Keratinocyte (primary cell): ENCODE measurements at regions not wholly inside any gene's neighbourhood (a gene's known extent, or its start where the extent isn't known, plus 50 kb on each side); places are given as distances from the start of the nearest gene placed in this dataset.

Source experiments
- DNase-seq: peaks from one replicate; pipeline ENCODE4 v3.0.0-alpha.2; 2011; ENCODE audit warnings: low read depth, missing footprints, low spot score
- FAIRE-seq: peaks from 2 replicates; lab custom pipeline; 2011; peaks lifted over from hg19 to GRCh38; lab: Jason Lieb, UNC
- H2AFZ ChIP-seq: 2 replicates; pipeline ENCODE4 v1.6.0; 2012; ENCODE audit warnings: low read length, control low read depth, inconsistent platforms; ENCODE audit not compliant: control insufficient read depth
- H3K27ac ChIP-seq: 2 replicates; pipeline ENCODE4 v1.5.1; 2011; ENCODE audit warnings: low read length; ENCODE audit not compliant: control insufficient read depth, insufficient read depth
- H3K27me3 ChIP-seq: 3 replicates; pipeline ENCODE4 v1.6.0; 2011; ENCODE audit warnings: low read length; ENCODE audit not compliant: control insufficient read depth, insufficient read depth; ENCODE audit errors: extremely low read depth
- H3K36me3 ChIP-seq, 2 experiments: 2 replicates in 1 of 2; 3 replicates in 1 of 2; pipeline ENCODE4 v1.5.1; 2011; ENCODE audit warnings: low read length in 2 of 2, mild to moderate bottlenecking in 1 of 2; ENCODE audit not compliant: control insufficient read depth in 2 of 2, insufficient read depth in 2 of 2; ENCODE audit errors: extremely low read depth in 1 of 2
- H3K4me1 ChIP-seq: 3 replicates; pipeline ENCODE4 v1.5.1; 2011; ENCODE audit warnings: low read length; ENCODE audit not compliant: control insufficient read depth, insufficient read depth; ENCODE audit errors: extremely low read depth
- H3K4me2 ChIP-seq: 3 replicates; pipeline ENCODE4 v1.6.0; 2011; ENCODE audit warnings: low read depth, low read length; ENCODE audit not compliant: control insufficient read depth, insufficient read depth; ENCODE audit errors: extremely low read depth
- H3K4me3 ChIP-seq, 3 experiments: fragments of 200-600 bp in 1 of 3; sonication (generic) in 1 of 3; 2 replicates in 2 of 3; 3 replicates in 1 of 3; pipeline ENCODE4 v1.5.1; 2011 to 2016; ENCODE audit warnings: low read length in 3 of 3, mild to moderate bottlenecking in 3 of 3, control low read depth in 2 of 3, inconsistent platforms in 1 of 3, low read depth in 1 of 3, mixed read lengths in 1 of 3, mixed run types in 1 of 3, moderate library complexity in 1 of 3; ENCODE audit not compliant: control insufficient read depth in 2 of 3, insufficient read depth in 2 of 3; ENCODE audit errors: extremely low read depth in 1 of 3
- H3K79me2 ChIP-seq: 2 replicates; pipeline ENCODE4 v1.6.0; 2012; ENCODE audit warnings: low read length; ENCODE audit not compliant: control insufficient read depth, insufficient read depth
- H3K9ac ChIP-seq: 3 replicates; pipeline ENCODE4 v1.6.0; 2011; ENCODE audit warnings: low read length; ENCODE audit not compliant: control insufficient read depth, insufficient read depth; ENCODE audit errors: extremely low read depth
- H3K9me1 ChIP-seq: 3 replicates; pipeline ENCODE4 v1.6.0; 2011; ENCODE audit warnings: low read length; ENCODE audit not compliant: control insufficient read depth, insufficient read depth; ENCODE audit errors: extremely low read depth
- H3K9me3 ChIP-seq: 2 replicates; pipeline ENCODE4 v1.5.1; 2012; ENCODE audit warnings: low read depth, low read length; ENCODE audit not compliant: control insufficient read depth
- H4K20me1 ChIP-seq: 3 replicates; pipeline ENCODE4 v1.6.0; 2011; ENCODE audit warnings: low read length; ENCODE audit not compliant: control insufficient read depth, insufficient read depth; ENCODE audit errors: extremely low read depth
- EZH2 ChIP-seq: IDR thresholded peaks from one replicate; pipeline ENCODE4 v1.6.1; 2012; ENCODE audit warnings: inconsistent platforms, mild to moderate bottlenecking, low read length, moderate library complexity
- dilution Hi-C: fragments of 300-500 bp; cut with MboI; formaldehyde crosslinking; loops from one replicate; pipeline ENCODE4 v1.7.0; 2020; ENCODE audit warnings: low sequenced_read_pairs; ENCODE audit not compliant: extremely low pct_ligation_motif_present
- TF ChIP-seq, protein P1 (sequence below), 3 experiments: IDR thresholded peaks in 1 of 3; conservative IDR thresholded peaks in 1 of 3; optimal IDR thresholded peaks in 1 of 3; 2 replicates in 2 of 3; 3 replicates in 1 of 3; pipeline versions ENCODE3 to v1.5.1; 2011; ENCODE audit warnings: low read length in 3 of 3, mild to moderate bottlenecking in 3 of 3, moderate library complexity in 2 of 3, control low read depth in 1 of 3, inconsistent platforms in 1 of 3; ENCODE audit not compliant: insufficient read depth in 2 of 3; ENCODE audit errors: extremely low read depth in 1 of 3

DNA sequence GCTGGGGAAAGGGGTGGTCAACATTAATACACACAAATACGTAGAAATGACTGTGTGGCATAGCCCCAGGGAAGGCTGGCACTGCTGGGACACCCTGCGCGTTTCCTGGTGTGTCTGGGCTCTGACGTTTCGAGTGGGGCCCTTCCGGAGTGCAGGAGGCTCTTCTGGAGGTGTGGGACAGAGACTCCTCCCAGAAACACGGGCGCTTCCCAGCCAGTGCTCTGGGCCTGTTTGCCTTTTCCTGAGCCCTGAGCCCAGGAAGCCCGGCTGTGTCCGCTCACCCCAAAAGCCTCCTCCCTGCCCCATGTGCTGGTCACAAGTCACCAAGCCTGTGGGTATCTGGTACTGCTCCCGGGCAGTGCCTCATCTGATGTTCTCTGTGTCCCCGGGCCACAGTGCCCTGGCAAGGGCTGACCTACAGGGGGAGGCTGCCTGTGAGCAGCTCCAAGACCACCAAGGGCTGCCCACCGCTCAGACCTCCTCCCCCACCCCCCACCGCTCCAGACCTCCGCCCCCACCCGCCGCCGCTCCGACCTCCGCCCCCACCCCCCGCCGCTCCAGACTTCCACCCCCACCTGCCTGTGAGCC, 1133.3 kb downstream of the BRD1 start:
- no peak for DNase-seq
- Histone ChIP-seq H3K9me3 (peaks cover 27% of the 10 kb centered on the region), H3K9me1 (no peaks in the 10 kb centered on the region)

DNA sequence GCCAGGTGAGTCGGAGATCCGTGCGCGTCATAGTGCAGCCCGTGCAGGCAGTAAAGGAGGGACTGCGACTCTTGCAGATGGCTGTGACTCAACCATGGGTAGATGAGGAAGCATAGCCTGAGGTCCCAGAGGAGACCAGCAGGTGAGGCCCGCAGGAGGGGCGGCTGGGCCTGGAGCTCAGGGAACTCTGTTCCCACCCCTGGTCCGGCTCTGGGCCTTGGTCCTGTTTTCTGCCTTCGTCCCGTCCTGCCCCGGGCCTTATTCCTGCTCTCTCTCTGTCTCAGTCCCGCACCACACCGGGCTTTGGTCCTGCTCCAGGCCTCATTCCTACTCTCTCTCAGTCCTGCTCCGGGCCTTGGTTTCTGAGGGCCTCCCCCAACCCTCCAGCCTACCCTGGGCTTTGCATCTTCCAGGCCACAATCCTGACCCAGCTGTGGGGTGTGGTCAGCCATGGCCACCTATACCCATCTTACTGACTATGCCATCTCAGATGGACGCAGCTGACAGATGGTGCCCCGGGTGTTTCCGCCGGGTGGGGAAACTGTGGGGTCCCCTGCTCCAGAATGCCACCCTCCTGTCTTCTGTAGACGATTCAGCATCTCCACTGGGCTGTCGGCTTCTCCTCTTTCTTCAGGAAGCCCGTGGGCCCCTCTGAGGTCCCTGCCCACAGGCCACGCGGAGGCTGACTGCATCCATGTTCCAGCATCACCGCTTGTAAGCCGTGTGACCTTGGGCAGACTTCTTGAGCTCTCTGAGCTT, 1134.1 kb downstream of the BRD1 start:
- Histone ChIP-seq H3K27ac (no peak overlapping the region), H2AFZ (no peak overlapping the region), H4K20me1 (no peaks in the 10 kb centered on the region), H3K79me2 (no peaks in the 10 kb centered on the region), H3K36me3 (no peaks in the 10 kb centered on the region), H3K9ac (no peak overlapping the region), H3K4me3 (no peak overlapping the region), H3K4me1 (no peaks in the 10 kb centered on the region), H3K4me2 (no peak overlapping the region), H3K9me3 (peaks cover 25% of the 10 kb centered on the region), H3K27me3 (no peaks in the 10 kb centered on the region), H3K9me1 (no peaks in the 10 kb centered on the region)
- no peak for DNase-seq
- FAIRE-seq, result no peak
- no peak for TF ChIP-seq EZH2
- TF ChIP-seq, protein P1, sequence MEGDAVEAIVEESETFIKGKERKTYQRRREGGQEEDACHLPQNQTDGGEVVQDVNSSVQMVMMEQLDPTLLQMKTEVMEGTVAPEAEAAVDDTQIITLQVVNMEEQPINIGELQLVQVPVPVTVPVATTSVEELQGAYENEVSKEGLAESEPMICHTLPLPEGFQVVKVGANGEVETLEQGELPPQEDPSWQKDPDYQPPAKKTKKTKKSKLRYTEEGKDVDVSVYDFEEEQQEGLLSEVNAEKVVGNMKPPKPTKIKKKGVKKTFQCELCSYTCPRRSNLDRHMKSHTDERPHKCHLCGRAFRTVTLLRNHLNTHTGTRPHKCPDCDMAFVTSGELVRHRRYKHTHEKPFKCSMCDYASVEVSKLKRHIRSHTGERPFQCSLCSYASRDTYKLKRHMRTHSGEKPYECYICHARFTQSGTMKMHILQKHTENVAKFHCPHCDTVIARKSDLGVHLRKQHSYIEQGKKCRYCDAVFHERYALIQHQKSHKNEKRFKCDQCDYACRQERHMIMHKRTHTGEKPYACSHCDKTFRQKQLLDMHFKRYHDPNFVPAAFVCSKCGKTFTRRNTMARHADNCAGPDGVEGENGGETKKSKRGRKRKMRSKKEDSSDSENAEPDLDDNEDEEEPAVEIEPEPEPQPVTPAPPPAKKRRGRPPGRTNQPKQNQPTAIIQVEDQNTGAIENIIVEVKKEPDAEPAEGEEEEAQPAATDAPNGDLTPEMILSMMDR (optimal IDR thresholded peaks at IDR 0.05 in 1 of 3, IDR thresholded peaks at IDR 0.05 in 1 of 3, conservative IDR thresholded peaks at IDR 0.05 in 1 of 3; ENCODE audit: extremely low read depth in 1 of 3, insufficient read depth in 2 of 3, low read length in 3 of 3), result no peak
- dilution Hi-C loops, result no loop called here

More for the DNA sequence above, 1133.3 kb downstream of the BRD1 start:
- H3K79me2 ChIP-seq, result no peaks in the 10 kb centered on the region
- dilution Hi-C loops, result no loop called here
- no peak overlapping the region for H3K27ac ChIP-seq
- no peak overlapping the region for H3K4me3 ChIP-seq
- no peaks in the 10 kb centered on the region for H3K4me1 ChIP-seq
- no peak overlapping the region for H3K9ac ChIP-seq
- no peaks in the 10 kb centered on the region for H3K36me3 ChIP-seq
- TF ChIP-seq EZH2, result no peak
- TF ChIP-seq, protein P1 (optimal IDR thresholded peaks at IDR 0.05 in 1 of 3, IDR thresholded peaks at IDR 0.05 in 1 of 3, conservative IDR thresholded peaks at IDR 0.05 in 1 of 3; ENCODE audit: extremely low read depth in 1 of 3, insufficient read depth in 2 of 3, low read length in 3 of 3), result no peak
- no peak for FAIRE-seq
- H2AFZ ChIP-seq, result no peak overlapping the region
- no peaks in the 10 kb centered on the region for H3K27me3 ChIP-seq
- no peak overlapping the region for H3K4me2 ChIP-seq
- no peaks in the 10 kb centered on the region for H4K20me1 ChIP-seq
